ENCODE measurements at regions not wholly inside any gene's neighbourhood (a gene's known extent, or its start where the extent isn't known, plus 50 kb on each side); places are given as distances from the start of the nearest gene placed in this dataset.

DNA sequence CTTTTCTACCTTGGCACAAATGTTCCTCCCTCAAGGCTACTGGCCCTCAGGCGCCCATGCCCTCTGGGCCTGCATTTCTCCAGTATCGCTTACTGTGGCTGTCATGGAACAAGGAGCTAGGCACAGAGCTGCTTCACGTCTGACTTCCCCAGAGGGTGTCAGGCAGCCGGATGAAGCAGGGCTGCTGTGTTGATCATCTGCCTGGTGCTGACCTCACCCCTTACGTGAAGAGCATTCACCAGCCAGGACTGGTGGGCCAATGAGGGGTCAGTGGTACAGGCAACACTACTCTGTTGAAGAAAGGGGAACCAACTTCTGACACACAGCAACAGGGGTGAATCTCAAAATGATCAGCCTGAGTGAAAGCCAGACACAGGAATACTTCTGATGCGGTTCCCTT is 215.5 kb upstream of the GALNT2 start:
- Histone ChIP-seq H4K20me1 (ENCODE audit: insufficient read depth, low read length) (no peaks in the 10 kb centered on the region), H3K27me3 (ENCODE audit: low read depth, low read length) (no peaks in the 10 kb centered on the region), H3K4me1 (ENCODE audit: low read length) (peaks cover 12% of the 10 kb centered on the region), H3K9me3 (ENCODE audit: insufficient read depth, low read length) (no peaks in the 10 kb centered on the region), H3K4me3 (ENCODE audit: low read length) (no peak overlapping the region), H3K36me3 (replicated peaks; ENCODE audit: low read depth, low read length) (no peaks in the 10 kb centered on the region), H3K4me2 (ENCODE audit: low read length) (no peak overlapping the region), H2AFZ (ENCODE audit: low read depth, low read length) (no peak overlapping the region), H3K9ac (ENCODE audit: low read length) (no peak overlapping the region), H3K27ac (ENCODE audit: low read length) (no peak overlapping the region), H3K79me2 (ENCODE audit: low read length) (no peaks in the 10 kb centered on the region)
- TF ChIP-seq, protein P1, sequence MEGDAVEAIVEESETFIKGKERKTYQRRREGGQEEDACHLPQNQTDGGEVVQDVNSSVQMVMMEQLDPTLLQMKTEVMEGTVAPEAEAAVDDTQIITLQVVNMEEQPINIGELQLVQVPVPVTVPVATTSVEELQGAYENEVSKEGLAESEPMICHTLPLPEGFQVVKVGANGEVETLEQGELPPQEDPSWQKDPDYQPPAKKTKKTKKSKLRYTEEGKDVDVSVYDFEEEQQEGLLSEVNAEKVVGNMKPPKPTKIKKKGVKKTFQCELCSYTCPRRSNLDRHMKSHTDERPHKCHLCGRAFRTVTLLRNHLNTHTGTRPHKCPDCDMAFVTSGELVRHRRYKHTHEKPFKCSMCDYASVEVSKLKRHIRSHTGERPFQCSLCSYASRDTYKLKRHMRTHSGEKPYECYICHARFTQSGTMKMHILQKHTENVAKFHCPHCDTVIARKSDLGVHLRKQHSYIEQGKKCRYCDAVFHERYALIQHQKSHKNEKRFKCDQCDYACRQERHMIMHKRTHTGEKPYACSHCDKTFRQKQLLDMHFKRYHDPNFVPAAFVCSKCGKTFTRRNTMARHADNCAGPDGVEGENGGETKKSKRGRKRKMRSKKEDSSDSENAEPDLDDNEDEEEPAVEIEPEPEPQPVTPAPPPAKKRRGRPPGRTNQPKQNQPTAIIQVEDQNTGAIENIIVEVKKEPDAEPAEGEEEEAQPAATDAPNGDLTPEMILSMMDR (IDR thresholded peaks at IDR 0.05; ENCODE audit: low read depth, low read length) = no peak
- no peak for TF ChIP-seq EZH2phosphoT487 (IDR thresholded peaks at IDR 0.05; ENCODE audit: low read depth)

DNA sequence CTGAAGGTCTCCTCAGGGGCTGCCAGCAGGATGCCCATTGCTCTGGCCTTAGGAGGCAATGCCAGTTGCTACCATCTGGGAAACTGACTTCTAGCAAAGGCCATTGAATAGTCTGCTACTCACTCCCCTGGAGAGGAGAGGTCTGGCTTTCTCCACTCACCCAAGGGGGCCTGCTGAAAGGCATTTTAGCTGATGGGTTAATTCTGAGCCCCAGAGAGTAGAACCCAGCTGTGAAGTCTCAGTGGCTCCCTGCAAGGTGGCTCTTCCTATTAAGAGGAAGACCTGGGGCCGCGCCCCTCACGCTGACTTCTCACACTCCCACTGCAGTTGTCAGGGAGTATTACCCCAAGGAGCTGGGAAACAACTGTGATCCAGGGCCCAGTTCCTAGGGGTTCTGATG is 213.3 kb upstream of the GALNT2 start:
- H3K4me1 ChIP-seq (ENCODE audit: low read length) = peaks cover 19% of the 10 kb centered on the region
- no peaks in the 10 kb centered on the region for H3K79me2 ChIP-seq (ENCODE audit: low read length)

DNA sequence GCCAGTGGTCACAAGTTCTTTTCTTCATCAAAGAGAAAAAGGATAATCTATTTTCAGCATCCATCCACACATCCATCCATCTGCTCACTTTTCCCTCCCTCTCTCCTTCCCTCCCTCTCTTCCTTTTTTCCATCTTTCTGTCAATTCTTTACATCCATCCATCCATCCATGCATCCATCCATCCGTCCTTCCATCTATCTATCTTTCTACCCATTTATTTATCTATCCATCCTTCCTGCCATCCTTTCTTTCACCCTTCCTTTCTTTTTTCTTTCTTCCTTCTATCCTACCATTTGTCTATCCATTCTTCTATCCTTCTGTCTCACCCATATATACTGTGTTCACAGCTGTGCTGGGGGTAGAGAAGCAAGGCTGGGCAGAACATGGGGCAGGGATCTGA is 212.4 kb upstream of the GALNT2 start:
- H3K36me3 ChIP-seq (replicated peaks; ENCODE audit: low read depth, low read length) = no peaks in the 10 kb centered on the region
- TF ChIP-seq, protein P1 (IDR thresholded peaks at IDR 0.05; ENCODE audit: low read depth, low read length) = no peak
- no peak for TF ChIP-seq EZH2phosphoT487 (IDR thresholded peaks at IDR 0.05; ENCODE audit: low read depth)
- H3K4me3 ChIP-seq (ENCODE audit: low read length) = no peak overlapping the region
- no peaks in the 10 kb centered on the region for H4K20me1 ChIP-seq (ENCODE audit: insufficient read depth, low read length)
- H3K4me1 ChIP-seq (ENCODE audit: low read length) = peaks cover 19% of the 10 kb centered on the region
- H3K27ac ChIP-seq (ENCODE audit: low read length) = no peak overlapping the region
- no peak overlapping the region for H3K4me2 ChIP-seq (ENCODE audit: low read length)
- no peaks in the 10 kb centered on the region for H3K79me2 ChIP-seq (ENCODE audit: low read length)
- no peak overlapping the region for H2AFZ ChIP-seq (ENCODE audit: low read depth, low read length)
- no peaks in the 10 kb centered on the region for H3K9me3 ChIP-seq (ENCODE audit: insufficient read depth, low read length)
- no peak overlapping the region for H3K9ac ChIP-seq (ENCODE audit: low read length)
- no peaks in the 10 kb centered on the region for H3K27me3 ChIP-seq (ENCODE audit: low read depth, low read length)

More for the DNA sequence above, 213.3 kb upstream of the GALNT2 start:
- Histone ChIP-seq H3K4me2 (ENCODE audit: low read length) (no peak overlapping the region), H3K9me3 (ENCODE audit: insufficient read depth, low read length) (no peaks in the 10 kb centered on the region), H3K4me3 (ENCODE audit: low read length) (no peak overlapping the region), H2AFZ (ENCODE audit: low read depth, low read length) (no peak overlapping the region), H4K20me1 (ENCODE audit: insufficient read depth, low read length) (no peaks in the 10 kb centered on the region), H3K27ac (ENCODE audit: low read length) (no peak overlapping the region), H3K36me3 (replicated peaks; ENCODE audit: low read depth, low read length) (no peaks in the 10 kb centered on the region), H3K27me3 (ENCODE audit: low read depth, low read length) (no peaks in the 10 kb centered on the region), H3K9ac (ENCODE audit: low read length) (no peak overlapping the region)
- TF ChIP-seq, protein P1 (IDR thresholded peaks at IDR 0.05; ENCODE audit: low read depth, low read length) = no peak
- TF ChIP-seq EZH2phosphoT487 (IDR thresholded peaks at IDR 0.05; ENCODE audit: low read depth) = no peak

DNA sequence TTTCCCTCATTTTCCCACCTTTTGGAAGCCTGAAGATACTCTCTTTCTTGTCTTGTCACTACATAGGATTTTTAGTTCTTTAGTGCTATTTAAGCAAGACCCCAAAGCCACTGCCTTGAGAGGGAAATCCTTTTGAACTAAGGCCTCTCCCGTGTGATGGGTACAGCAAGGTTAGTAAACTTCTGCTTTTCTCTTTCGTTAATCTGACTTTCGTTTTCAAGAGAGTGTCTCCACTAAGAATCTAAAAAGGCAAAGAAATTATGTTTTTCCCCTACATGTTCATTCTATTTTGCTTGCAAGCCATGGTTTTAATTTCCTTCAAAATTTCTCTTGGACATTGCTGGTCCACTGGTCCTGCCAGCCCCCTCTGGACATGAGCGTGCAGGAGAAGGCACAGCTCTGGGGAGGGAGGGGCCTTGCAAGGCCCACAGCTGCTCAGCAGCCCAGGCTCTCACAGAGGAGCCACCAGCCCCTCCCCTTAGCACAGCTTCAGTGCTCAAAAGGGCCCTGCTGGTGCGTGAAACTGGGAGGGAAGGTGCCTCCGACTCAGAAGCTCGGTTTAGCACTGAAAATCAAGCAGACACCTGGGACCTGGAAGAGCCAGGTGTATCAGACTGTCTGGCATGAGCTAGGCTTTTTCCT is 210.9 kb upstream of the GALNT2 start:
- Histone ChIP-seq H3K36me3 (replicated peaks; ENCODE audit: low read depth, low read length) (no peaks in the 10 kb centered on the region), H3K27ac (ENCODE audit: low read length) (peak overlapping the region; percentile 87), H4K20me1 (ENCODE audit: insufficient read depth, low read length) (no peaks in the 10 kb centered on the region), H3K4me1 (ENCODE audit: low read length) (peaks cover 19% of the 10 kb centered on the region), H3K27me3 (ENCODE audit: low read depth, low read length) (no peaks in the 10 kb centered on the region), H3K79me2 (ENCODE audit: low read length) (no peaks in the 10 kb centered on the region), H3K9ac (ENCODE audit: low read length) (peak overlapping the region; percentile 58), H3K4me3 (ENCODE audit: low read length) (peak overlapping the region; percentile 71), H2AFZ (ENCODE audit: low read depth, low read length) (peak overlapping the region; percentile 91), H3K9me3 (ENCODE audit: insufficient read depth, low read length) (no peaks in the 10 kb centered on the region), H3K4me2 (ENCODE audit: low read length) (peak overlapping the region; percentile 89)
- TF ChIP-seq EZH2phosphoT487 (IDR thresholded peaks at IDR 0.05; ENCODE audit: low read depth) = no peak
- TF ChIP-seq, protein P1 (IDR thresholded peaks at IDR 0.05; ENCODE audit: low read depth, low read length) = no peak

Measured in OCI-LY3 (cell line).